K562 (cell line): ENCODE measurements at regions not wholly inside any gene's neighbourhood (a gene's known extent, or its start where the extent isn't known, plus 50 kb on each side); places are given as distances from the start of the nearest gene placed in this dataset.

ENCODE experiments used
- ATAC-seq: fragments of 200-7000 bp; cut with Tn5 transposase; 3 replicates; pipeline ENCODE4 v1.9.1; 2020; ENCODE audit warnings: moderate library complexity
- BruUV-seq: library from RNA; stranded (reverse); fragments of 400-500 nt; replicated peaks from 2 replicates; lab custom pipeline; 2021; lab: Mats Ljungman, UMichigan
- CTCF ChIA-PET: fragments of 300-600 bp; formaldehyde crosslinking; extraction: SDS; loops from one replicate; lab custom pipeline; 2021; ENCODE audit warnings: low intra/inter-chr PET ratio; lab: Yijun Ruan, JAX
- POLR2A ChIA-PET: fragments of 300-600, 350-650 bp; sonication (Branson Sonifier 250); formaldehyde crosslinking; extraction: SDS; loops from one replicate; lab custom pipeline; 2021; ENCODE audit warnings: antibody characterized with exemption, inconsistent platforms; lab: Yijun Ruan, JAX
- DNase-seq, 4 experiments: peaks; one replicate each; pipeline versions ENCODE4 v3.0.0 to v3.0.0-alpha.2; 2011 to 2018; ENCODE audit warnings: low spot score in 3 of 4, mixed read lengths in 3 of 4; ENCODE audit errors: extremely low read depth in 1 of 4
- FAIRE-seq: peaks from 2 replicates; lab custom pipeline; 2011; peaks lifted over from hg19 to GRCh38; lab: Jason Lieb, UNC
- H2AFZ ChIP-seq: 2 replicates; pipeline ENCODE4 v1.6.0; 2011; ENCODE audit warnings: low read depth, low read length, control low read depth, inconsistent platforms
- H3K27ac ChIP-seq: fragments of 200-600 bp; 3 replicates; pipeline ENCODE4 v1.8.0; 2011; ENCODE audit warnings: low read depth, mild to moderate bottlenecking, control low read depth, inconsistent platforms, low read length, moderate library complexity, mixed read lengths; ENCODE audit errors: extremely low read depth
- H3K27me3 ChIP-seq, 2 experiments: fragments of 300-600 bp in 1 of 2; 2 replicates in 1 of 2; 3 replicates in 1 of 2; pipeline versions ENCODE4 v1.6.0 to v1.8.0; 2011; ENCODE audit warnings: inconsistent platforms in 2 of 2, low read length in 2 of 2, mild to moderate bottlenecking in 1 of 2, mixed read lengths in 1 of 2, moderate library complexity in 1 of 2; ENCODE audit not compliant: control insufficient read depth in 2 of 2, insufficient read depth in 2 of 2
- H3K36me3 ChIP-seq: fragments of 300-600 bp; 3 replicates; pipeline ENCODE4 v1.8.0; 2011; ENCODE audit warnings: mild to moderate bottlenecking, low read length, inconsistent platforms; ENCODE audit not compliant: control insufficient read depth, insufficient read depth
- H3K4me1 ChIP-seq, 2 experiments: fragments of 200-600 bp in 1 of 2; replicated peaks in 1 of 2; 2 replicates in 1 of 2; 3 replicates in 1 of 2; pipeline versions ENCODE4 v1.5.1 to v1.8.0; 2011; ENCODE audit warnings: inconsistent platforms in 2 of 2, low read length in 2 of 2, mild to moderate bottlenecking in 1 of 2, mixed read lengths in 1 of 2, moderate library complexity in 1 of 2; ENCODE audit not compliant: control insufficient read depth in 2 of 2, insufficient read depth in 2 of 2
- H3K4me2 ChIP-seq: 2 replicates; pipeline ENCODE4 v1.6.1; 2011; ENCODE audit warnings: low read length, control low read depth, inconsistent platforms, mixed read lengths; ENCODE audit not compliant: insufficient read depth
- H3K4me3 ChIP-seq: fragments of 200-600 bp; sonication (generic), shearing (Covaris generic); 2 replicates; pipeline ENCODE4 v1.5.1; 2016; ENCODE audit warnings: control low read depth, inconsistent platforms
- H3K79me2 ChIP-seq: fragments of 200-600 bp; 3 replicates; pipeline ENCODE4 v1.8.0; 2011; ENCODE audit warnings: low read length, inconsistent platforms; ENCODE audit not compliant: control insufficient read depth, insufficient read depth
- H3K9ac ChIP-seq, 2 experiments: 2 replicates each; pipeline versions ENCODE4 v1.6.0 to v1.6.1; 2011; ENCODE audit warnings: low read depth in 2 of 2, low read length in 2 of 2, control low read depth in 1 of 2, inconsistent platforms in 1 of 2, mild to moderate bottlenecking in 1 of 2, mixed read lengths in 1 of 2; ENCODE audit not compliant: insufficient read depth in 1 of 2
- H3K9me1 ChIP-seq: one replicate; pipeline ENCODE4 v1.6.0; 2011; ENCODE audit warnings: inconsistent platforms, mild to moderate bottlenecking, low read length, moderate library complexity; ENCODE audit not compliant: control insufficient read depth, insufficient read depth
- H3K9me3 ChIP-seq: replicated peaks from 2 replicates; pipeline ENCODE4 v1.5.1; 2011; ENCODE audit warnings: low read depth, low read length, inconsistent platforms; ENCODE audit not compliant: control insufficient read depth, insufficient read depth
- H4K20me1 ChIP-seq: replicated peaks from 2 replicates; pipeline ENCODE4 v1.6.1; 2011; ENCODE audit warnings: low read length, inconsistent platforms, mixed read lengths; ENCODE audit not compliant: control insufficient read depth, insufficient read depth
- CEBPG ChIP-seq, 3 experiments: fragments of 200-800 bp in 1 of 3; sonication (Bioruptor generic) in 1 of 3; sonication (generic) in 1 of 3; formaldehyde crosslinking in 1 of 3; IDR thresholded peaks in 2 of 3; conservative IDR thresholded peaks in 1 of 3; 2 replicates each; pipeline versions ENCODE4 v1.6.1 to v1.8.0; 2016 to 2022; ENCODE audit warnings: missing compliant biosample characterization in 2 of 3, missing genetic modification characterization in 2 of 3, mild to moderate bottlenecking in 1 of 3, missing genetic modification reagents in 1 of 3
- FUS ChIP-seq: fragments of 200-400 bp; formaldehyde crosslinking; optimal IDR thresholded peaks from 2 replicates; pipeline ENCODE3; 2017; ENCODE audit warnings: low read depth, low read length
- POLR3A ChIP-seq: IDR thresholded peaks from 2 replicates; pipeline ENCODE4 v1.6.1; 2011; ENCODE audit warnings: borderline replicate concordance, mild to moderate bottlenecking, moderate library complexity; ENCODE audit not compliant: insufficient read length, insufficient read depth; ENCODE audit errors: extremely low read depth
- RFX5 ChIP-seq: IDR thresholded peaks from 2 replicates; pipeline ENCODE4 v1.6.1; 2011; ENCODE audit warnings: low read depth, mild to moderate bottlenecking, improper control_type of control experiment, low read length
- SMARCA5 ChIP-seq: fragments of 450-650 bp; IDR thresholded peaks from 2 replicates; pipeline ENCODE4 v1.6.1; 2016
- STAT5A ChIP-seq: IDR thresholded peaks from 2 replicates; pipeline ENCODE4 v1.6.1; 2012; ENCODE audit warnings: low read length, inconsistent platforms, borderline replicate concordance
- TFAP4 ChIP-seq: sonication (generic); formaldehyde crosslinking; IDR thresholded peaks from 2 replicates; pipeline ENCODE4 v1.8.0; 2022; ENCODE audit warnings: missing genetic modification reagents, mild to moderate bottlenecking, moderate library complexity, borderline replicate concordance
- WGBS: fragments of 100-300 bp; shearing (Covaris generic); methylation state at CpG from one replicate; pipeline ENCODE4 v1.1.6; 2016; ENCODE audit warnings: low coverage, mixed read lengths; ENCODE audit not compliant: insufficient coverage; ENCODE audit errors: missing lambda C conversion rate; 5-methylcytosine and 5-hydroxymethylcytosine counted together
- in situ Hi-C: fragments of 300-500 bp; cut with MboI; formaldehyde crosslinking; loops from 4 replicates; pipeline ENCODE4 v1.15.0; 2018; ENCODE audit warnings: inconsistent platforms, mixed read lengths
- intact Hi-C: fragments of 100-400 bp; cut with micrococcal nuclease; formaldehyde crosslinking; loops from 2 replicates; pipeline ENCODE4 v1.14.2; 2022

DNA sequence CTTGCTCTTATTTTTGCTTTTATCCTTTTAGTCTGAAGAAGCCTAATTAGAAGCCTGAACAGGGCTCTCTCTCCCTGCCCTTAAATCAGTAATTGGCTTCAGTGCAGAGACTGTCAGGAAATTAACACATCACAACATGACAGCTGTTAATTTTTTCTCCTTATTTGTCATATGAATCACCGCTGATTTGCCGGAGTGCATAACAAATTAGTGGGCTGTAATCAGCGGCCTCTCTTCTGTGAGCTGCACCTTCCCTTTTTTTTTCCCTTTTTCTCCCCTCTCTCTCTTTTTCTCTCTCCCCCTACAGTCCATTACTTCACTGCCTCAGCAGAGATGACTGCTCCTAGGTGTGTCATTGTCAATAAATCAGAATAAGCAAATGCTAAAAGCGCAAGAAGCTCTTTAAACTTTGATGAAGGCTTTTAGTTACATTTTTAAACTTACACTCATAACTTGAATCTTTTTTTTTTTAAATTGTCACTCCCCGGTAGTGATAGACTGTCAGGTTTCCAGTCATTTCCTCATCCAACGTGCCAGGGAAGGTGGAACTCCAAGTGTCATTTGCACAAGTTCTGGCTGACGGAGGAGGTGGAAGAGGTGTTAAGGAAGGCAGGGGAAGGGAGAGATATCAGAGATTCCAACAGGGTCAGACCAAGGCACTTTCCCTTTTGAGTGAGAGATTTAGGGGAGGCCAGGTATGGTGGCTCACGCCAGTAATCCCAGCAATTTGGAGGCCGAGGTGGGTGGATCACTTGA, 197.1 kb upstream of the TSHZ3 start:
- no peaks in the 10 kb centered on the region for H3K79me2 ChIP-seq
- H3K4me2 ChIP-seq = no peak overlapping the region
- DNase-seq (no peak), ATAC-seq (no peak), FAIRE-seq (no peak)
- no peaks in the 10 kb centered on the region for H3K27me3 ChIP-seq
- in situ Hi-C loops (no loop called here), intact Hi-C loops (no loop called here)
- no peak overlapping the region for H3K4me3 ChIP-seq
- under 1% methylated on average over 9 of the region's 9 CpGs for WGBS
- H2AFZ ChIP-seq = no peak overlapping the region
- no TSS peak for BruUV-seq
- H4K20me1 ChIP-seq = no peaks in the 10 kb centered on the region
- no peak for TF ChIP-seq STAT5A
- TF ChIP-seq RFX5 = no peak
- no peak for TF ChIP-seq TFAP4
- TF ChIP-seq FUS = no peak
- TF ChIP-seq CEBPG (CRISPR knock-in tag; IDR thresholded peaks at IDR 0.05) = no peak
- no peak for TF ChIP-seq CEBPG (tag; conservative IDR thresholded peaks at IDR 0.05 in 1 of 2, IDR thresholded peaks at IDR 0.05 in 1 of 2)
- no peak for TF ChIP-seq POLR3A
- TF ChIP-seq SMARCA5 = no peak
- H3K36me3 ChIP-seq = no peaks in the 10 kb centered on the region
- no peaks in the 10 kb centered on the region for H3K4me1 ChIP-seq
- CTCF ChIA-PET = no interaction called here
- H3K9ac ChIP-seq = no peak overlapping the region
- no peak overlapping the region for H3K27ac ChIP-seq
- H3K9me1 ChIP-seq = no peaks in the 10 kb centered on the region
- POLR2A ChIA-PET = interaction anchor here (0.6 to 1.2 kb wide), 2 partner anchors 13 to 473 kb away, joined by 3 to 4 read pairs; no protein-coding TSS in a partner anchor
- H3K9me3 ChIP-seq = no peaks in the 10 kb centered on the region
